ENCODE measurements at regions not wholly inside any gene's neighbourhood (a gene's known extent, or its start where the extent isn't known, plus 50 kb on each side); places are given as distances from the start of the nearest gene placed in this dataset.

DNA sequence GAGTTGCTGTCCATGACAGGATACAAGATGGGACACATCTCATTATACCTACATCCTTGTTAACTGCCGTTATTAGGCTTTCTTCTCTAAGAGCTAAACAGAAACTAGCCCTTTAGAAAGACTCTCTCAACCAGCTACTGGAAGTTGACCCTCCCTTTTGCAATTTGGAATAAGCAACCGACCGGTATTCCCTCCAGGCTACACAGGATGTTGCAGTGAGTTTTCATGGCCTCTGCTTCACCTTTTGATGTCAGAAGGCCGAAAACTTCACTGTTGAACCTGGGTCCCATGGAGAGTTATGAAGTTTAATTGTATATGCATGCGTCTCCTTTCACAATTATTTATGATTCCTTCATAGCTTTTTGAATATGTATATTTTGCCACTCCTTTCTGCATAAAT is 1042.5 kb upstream of the SPRY2 start:
- no peak overlapping the region for H3K4me3 ChIP-seq
- H3K4me1 ChIP-seq (replicated peaks in 1 of 2): no peaks in the 10 kb centered on the region
- 59 to 75% (median 68%) methylated on average over 5 of the region's 5 CpGs for WGBS, 4 donors
- no peak for TF ChIP-seq POLR2A (IDR thresholded peaks at IDR 0.05)
- TF ChIP-seq, protein P1, sequence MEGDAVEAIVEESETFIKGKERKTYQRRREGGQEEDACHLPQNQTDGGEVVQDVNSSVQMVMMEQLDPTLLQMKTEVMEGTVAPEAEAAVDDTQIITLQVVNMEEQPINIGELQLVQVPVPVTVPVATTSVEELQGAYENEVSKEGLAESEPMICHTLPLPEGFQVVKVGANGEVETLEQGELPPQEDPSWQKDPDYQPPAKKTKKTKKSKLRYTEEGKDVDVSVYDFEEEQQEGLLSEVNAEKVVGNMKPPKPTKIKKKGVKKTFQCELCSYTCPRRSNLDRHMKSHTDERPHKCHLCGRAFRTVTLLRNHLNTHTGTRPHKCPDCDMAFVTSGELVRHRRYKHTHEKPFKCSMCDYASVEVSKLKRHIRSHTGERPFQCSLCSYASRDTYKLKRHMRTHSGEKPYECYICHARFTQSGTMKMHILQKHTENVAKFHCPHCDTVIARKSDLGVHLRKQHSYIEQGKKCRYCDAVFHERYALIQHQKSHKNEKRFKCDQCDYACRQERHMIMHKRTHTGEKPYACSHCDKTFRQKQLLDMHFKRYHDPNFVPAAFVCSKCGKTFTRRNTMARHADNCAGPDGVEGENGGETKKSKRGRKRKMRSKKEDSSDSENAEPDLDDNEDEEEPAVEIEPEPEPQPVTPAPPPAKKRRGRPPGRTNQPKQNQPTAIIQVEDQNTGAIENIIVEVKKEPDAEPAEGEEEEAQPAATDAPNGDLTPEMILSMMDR (IDR thresholded peaks at IDR 0.05): no peak
- intact Hi-C loops (cut with DNase I): no loop called here
- H3K27me3 ChIP-seq: no peaks in the 10 kb centered on the region
- no peaks in the 10 kb centered on the region for H3K9me3 ChIP-seq (replicated peaks in 1 of 3)
- DNase-seq: no peak
- no peaks in the 10 kb centered on the region for H3K36me3 ChIP-seq (replicated peaks in 1 of 2)
- H3K27ac ChIP-seq: no peak overlapping the region

DNA sequence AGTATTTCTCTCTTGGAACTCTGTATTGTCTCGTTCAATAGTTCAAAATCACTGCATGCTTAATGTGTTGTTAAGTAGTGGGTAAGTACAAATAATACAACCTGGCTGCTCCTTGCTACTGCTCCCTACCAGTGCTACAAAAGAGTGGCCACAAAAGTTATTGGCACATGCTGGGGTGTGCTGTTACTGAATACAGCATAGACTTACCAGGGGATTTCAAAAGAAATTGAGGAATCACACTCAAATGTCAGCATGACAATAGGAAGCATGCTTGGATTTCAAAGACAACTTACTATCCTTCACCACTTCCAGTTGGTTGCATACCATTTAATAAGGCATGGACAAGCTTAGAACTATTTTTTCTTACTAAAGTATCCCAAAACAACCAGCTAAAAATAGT is 1041.3 kb upstream of the SPRY2 start:
- H3K9me3 ChIP-seq (replicated peaks in 1 of 3): no peaks in the 10 kb centered on the region
- H3K4me1 ChIP-seq (replicated peaks in 1 of 2): no peaks in the 10 kb centered on the region
- H3K4me3 ChIP-seq: no peak overlapping the region
- H3K27me3 ChIP-seq: no peaks in the 10 kb centered on the region
- intact Hi-C loops (cut with DNase I): no loop called here
- H3K36me3 ChIP-seq (replicated peaks in 1 of 2): no peaks in the 10 kb centered on the region
- DNase-seq: no peak
- H3K27ac ChIP-seq: no peak overlapping the region
- TF ChIP-seq POLR2A (IDR thresholded peaks at IDR 0.05): no peak
- TF ChIP-seq, protein P1 (IDR thresholded peaks at IDR 0.05): no peak
- WGBS, 4 donors: 57 to 77% (median 65%) methylated on average over 1 of the region's 1 CpG

DNA sequence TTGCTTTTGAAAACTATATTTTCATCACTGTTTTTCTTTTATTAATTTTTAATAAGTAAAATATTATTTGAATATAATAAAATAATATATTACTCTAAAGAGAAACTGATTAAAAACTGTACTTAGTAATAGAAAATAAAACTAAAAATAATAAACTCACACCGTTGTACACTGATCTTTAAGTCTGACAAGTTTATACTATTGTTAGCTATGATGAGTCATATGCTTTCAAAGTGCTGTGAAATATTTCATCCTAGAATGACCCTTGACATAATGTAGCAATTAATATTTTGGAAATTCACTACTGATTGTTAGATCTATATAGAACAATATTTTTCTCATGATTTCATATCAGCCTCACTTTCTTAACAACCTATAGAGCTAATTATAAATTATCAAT is 1040.6 kb upstream of the SPRY2 start:
- DNase-seq: no peak
- Histone ChIP-seq H3K4me1 (replicated peaks in 1 of 2) (no peaks in the 10 kb centered on the region), H3K27ac (no peak overlapping the region), H3K36me3 (replicated peaks in 1 of 2) (no peaks in the 10 kb centered on the region), H3K27me3 (no peaks in the 10 kb centered on the region), H3K9me3 (replicated peaks in 1 of 3) (no peaks in the 10 kb centered on the region), H3K4me3 (no peak overlapping the region)
- TF ChIP-seq, protein P1 (IDR thresholded peaks at IDR 0.05): no peak
- TF ChIP-seq POLR2A (IDR thresholded peaks at IDR 0.05): no peak
- intact Hi-C loops (cut with DNase I): no loop called here
- 19 to 36% (median 35%) methylated on average over 1 of the region's 1 CpG for WGBS, 4 donors

DNA sequence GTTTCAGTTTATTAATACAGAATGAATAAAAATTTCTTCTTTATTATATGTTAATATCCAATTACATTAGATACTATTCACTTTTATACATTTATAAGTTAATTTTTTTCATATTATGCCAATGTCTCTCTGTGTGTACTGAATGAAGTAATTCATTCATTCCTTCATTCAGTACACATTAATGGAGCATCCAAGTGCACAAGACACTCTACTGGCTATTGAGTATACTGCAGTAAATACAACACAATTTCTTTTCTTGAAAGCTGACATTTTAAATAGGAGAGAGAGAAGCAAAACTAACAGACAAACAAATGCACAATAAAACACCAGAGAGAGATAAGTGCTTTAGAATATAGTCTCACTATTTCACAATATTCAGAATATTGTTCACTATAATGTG is 1038.3 kb upstream of the SPRY2 start:
- Histone ChIP-seq H3K36me3 (replicated peaks in 1 of 2) (no peaks in the 10 kb centered on the region), H3K27ac (no peak overlapping the region), H3K4me1 (replicated peaks in 1 of 2) (no peaks in the 10 kb centered on the region), H3K27me3 (no peaks in the 10 kb centered on the region), H3K4me3 (no peak overlapping the region), H3K9me3 (replicated peaks in 1 of 3) (no peaks in the 10 kb centered on the region)
- TF ChIP-seq, protein P1 (IDR thresholded peaks at IDR 0.05): no peak
- TF ChIP-seq POLR2A (IDR thresholded peaks at IDR 0.05): no peak
- no peak for DNase-seq
- intact Hi-C loops (cut with DNase I): no loop called here
